H9 (cell line): ENCODE measurements at regions not wholly inside any gene's neighbourhood (a gene's known extent, or its start where the extent isn't known, plus 50 kb on each side); places are given as distances from the start of the nearest gene placed in this dataset.

Source experiments
- DNase-seq: peaks from one replicate; pipeline ENCODE4 v3.0.0-alpha.2; 2017
- H2AFZ ChIP-seq: one replicate; pipeline ENCODE4 v1.6.1; 2013; ENCODE audit warnings: mild to moderate bottlenecking, low read length, control low read depth, moderate library complexity
- H2AK5ac ChIP-seq: 2 replicates; pipeline ENCODE4 v1.6.1; 2013; ENCODE audit warnings: low read length, control low read depth, mixed read lengths; ENCODE audit not compliant: insufficient read length
- H2BK120ac ChIP-seq: one replicate; pipeline ENCODE4 v1.6.1; 2013; ENCODE audit warnings: low read depth, mild to moderate bottlenecking, low read length, control low read depth, inconsistent platforms; ENCODE audit not compliant: poor library complexity, severe bottlenecking
- H2BK12ac ChIP-seq: 2 replicates; pipeline ENCODE4 v1.6.1; 2013; ENCODE audit warnings: low read length, control low read depth, mixed read lengths, low read depth; ENCODE audit not compliant: insufficient read length
- H2BK15ac ChIP-seq: 2 replicates; pipeline ENCODE4 v1.6.1; 2013; ENCODE audit warnings: low read depth, low read length, control low read depth
- H2BK20ac ChIP-seq: one replicate; pipeline ENCODE4 v1.6.1; 2013; ENCODE audit warnings: low read depth, mild to moderate bottlenecking, low read length, control low read depth, inconsistent platforms; ENCODE audit not compliant: poor library complexity, severe bottlenecking
- H2BK5ac ChIP-seq: 2 replicates; pipeline ENCODE4 v1.6.1; 2013; ENCODE audit warnings: low read length, control low read depth, mixed read lengths; ENCODE audit not compliant: insufficient read length
- H3K14ac ChIP-seq: 2 replicates; pipeline ENCODE4 v1.6.1; 2013; ENCODE audit warnings: low read length, control low read depth; ENCODE audit not compliant: insufficient read depth
- H3K18ac ChIP-seq: 2 replicates; pipeline ENCODE4 v1.6.1; 2013; ENCODE audit warnings: low read depth, mild to moderate bottlenecking, mixed read lengths, low read length, control low read depth; ENCODE audit not compliant: insufficient read length
- H3K23ac ChIP-seq: 2 replicates; pipeline ENCODE4 v1.6.1; 2013; ENCODE audit warnings: low read length, control low read depth, mixed read lengths, low read depth; ENCODE audit not compliant: insufficient read length
- H3K23me2 ChIP-seq: 2 replicates; pipeline ENCODE4 v1.6.1; 2013; ENCODE audit warnings: low read depth, mild to moderate bottlenecking, mixed read lengths, low read length, control low read depth; ENCODE audit not compliant: insufficient read length, poor library complexity, severe bottlenecking
- H3K27ac ChIP-seq: 2 replicates; pipeline ENCODE4 v1.5.1; 2013; ENCODE audit warnings: low read length, control low read depth, mixed read lengths, low read depth; ENCODE audit not compliant: insufficient read length
- H3K27me3 ChIP-seq: 2 replicates; pipeline ENCODE4 v1.6.1; 2013; ENCODE audit warnings: low read length, control low read depth, inconsistent platforms; ENCODE audit not compliant: insufficient read depth
- H3K4ac ChIP-seq: 2 replicates; pipeline ENCODE4 v1.6.1; 2013; ENCODE audit warnings: low read depth, mild to moderate bottlenecking, control low read depth, inconsistent platforms, low read length, moderate library complexity
- H3K4me1 ChIP-seq: 2 replicates; pipeline ENCODE4 v1.6.1; 2013; ENCODE audit warnings: low read length, control low read depth, inconsistent platforms; ENCODE audit not compliant: insufficient read depth
- H3K4me2 ChIP-seq: 2 replicates; pipeline ENCODE4 v1.6.1; 2013; ENCODE audit warnings: low read length, control low read depth, mixed read lengths; ENCODE audit not compliant: insufficient read length, insufficient read depth
- H3K56ac ChIP-seq: 2 replicates; pipeline ENCODE4 v1.6.1; 2013; ENCODE audit warnings: low read depth, mild to moderate bottlenecking, mixed read lengths, low read length, control low read depth; ENCODE audit not compliant: insufficient read length
- H3K79me1 ChIP-seq: 2 replicates; pipeline ENCODE4 v1.6.1; 2013; ENCODE audit warnings: low read depth, mild to moderate bottlenecking, moderate library complexity, low read length, control low read depth, inconsistent platforms; ENCODE audit not compliant: insufficient read depth, poor library complexity, severe bottlenecking
- H3K79me2 ChIP-seq: 2 replicates; pipeline ENCODE4 v1.6.1; 2013; ENCODE audit warnings: low read length, control low read depth, inconsistent platforms; ENCODE audit not compliant: insufficient read depth
- H3K9ac ChIP-seq: 2 replicates; pipeline ENCODE4 v1.6.1; 2013; ENCODE audit warnings: low read length, control low read depth, mixed read lengths; ENCODE audit not compliant: insufficient read length; ENCODE audit errors: extremely low read depth
- H3K9me3 ChIP-seq: one replicate; pipeline ENCODE4 v1.6.1; 2013; ENCODE audit warnings: low read depth, low read length, inconsistent platforms; ENCODE audit not compliant: control insufficient read depth
- H3T11ph ChIP-seq: one replicate; pipeline ENCODE4 v1.6.1; 2013; ENCODE audit warnings: mild to moderate bottlenecking, low read length, control low read depth, inconsistent platforms
- H4K20me1 ChIP-seq: one replicate; pipeline ENCODE4 v1.6.1; 2013; ENCODE audit not compliant: control insufficient read depth, insufficient read length, insufficient read depth
- H4K5ac ChIP-seq: 2 replicates; pipeline ENCODE4 v1.6.1; 2013; ENCODE audit warnings: low read depth, mild to moderate bottlenecking, mixed read lengths, low read length, control low read depth; ENCODE audit not compliant: insufficient read length
- H4K8ac ChIP-seq: replicated peaks from 2 replicates; pipeline ENCODE4 v1.6.1; 2013; ENCODE audit warnings: low read length, control low read depth, mixed read lengths, low read depth; ENCODE audit not compliant: insufficient read length
- H4K91ac ChIP-seq: 2 replicates; pipeline ENCODE4 v1.6.1; 2013; ENCODE audit warnings: low read depth, mild to moderate bottlenecking, moderate library complexity, mixed read lengths, low read length, control low read depth; ENCODE audit not compliant: insufficient read length
- H3K27ac Mint-ChIP-seq, 3 experiments: 2 replicates in 2 of 3; 3 replicates in 1 of 3; pipeline ENCODE4 v1.8.0; 2020 to 2021; ENCODE audit warnings: mixed read lengths in 3 of 3, mild to moderate bottlenecking in 1 of 3, moderate library complexity in 1 of 3
- H3K27me3 Mint-ChIP-seq: 2 replicates; pipeline ENCODE4 v1.8.0; 2021; ENCODE audit warnings: low read depth, mild to moderate bottlenecking, moderate library complexity, mixed read lengths
- H3K36me3 Mint-ChIP-seq, 3 experiments: 2 replicates in 2 of 3; 3 replicates in 1 of 3; pipeline ENCODE4 v1.8.0; 2020 to 2021; ENCODE audit warnings: low read depth in 3 of 3, mixed read lengths in 3 of 3; ENCODE audit not compliant: insufficient read depth in 1 of 3
- H3K4me1 Mint-ChIP-seq, 2 experiments: 2 replicates each; pipeline ENCODE4 v1.8.0; 2020; ENCODE audit warnings: mixed read lengths in 2 of 2
- H3K4me3 Mint-ChIP-seq, 2 experiments: 2 replicates in 1 of 2; 3 replicates in 1 of 2; pipeline ENCODE4 v1.8.0; 2020 to 2021; ENCODE audit warnings: mild to moderate bottlenecking in 2 of 2, mixed read lengths in 2 of 2, moderate library complexity in 1 of 2
- H3K9me3 Mint-ChIP-seq, 2 experiments: 2 replicates in 1 of 2; 3 replicates in 1 of 2; pipeline ENCODE4 v1.8.0; 2020; ENCODE audit warnings: mild to moderate bottlenecking in 2 of 2, mixed read lengths in 2 of 2, moderate library complexity in 1 of 2
- CTCF ChIP-seq: fragments of 200-600 bp; sonication (generic); conservative IDR thresholded peaks from 3 replicates; pipeline ENCODE4 v1.8.0; 2021; ENCODE audit warnings: antibody characterized with exemption, mild to moderate bottlenecking
- WGBS: extraction: QIAGEN DNeasy Blood & Tissue Kit; methylation state at CpG from one replicate; pipeline ENCODE4 v1.1.7; 2013; ENCODE audit warnings: missing lambda C conversion rate, low lambda C conversion rate, mixed read lengths; ENCODE audit not compliant: insufficient read length; ENCODE audit errors: extremely low coverage; 5-methylcytosine and 5-hydroxymethylcytosine counted together

- H4K91ac ChIP-seq: no peak overlapping the region
- no peak overlapping the region for H2AFZ ChIP-seq
- TF ChIP-seq CTCF: no peak
- DNase-seq: no peak
- no peak overlapping the region for H3T11ph ChIP-seq
- H4K20me1 ChIP-seq: no peaks in the 10 kb centered on the region
- no peak overlapping the region for H3K23ac ChIP-seq
- H4K5ac ChIP-seq: no peak overlapping the region
- Mint-ChIP-seq H3K9me3 (peaks cover 0 to 5% of the 10 kb centered on the region in 2 experiments; a peak in 2 of 5 replicates), H3K4me3 (no peak overlapping the region), H3K27me3 (no peaks in the 10 kb centered on the region), H3K4me1 (no peaks in the 10 kb centered on the region), H3K27ac (no peak overlapping the region; a peak in 1 of 7 replicates), H3K36me3 (peaks cover 0 to 3% (median 0%) of the 10 kb centered on the region in 3 experiments; a peak in 1 of 7 replicates)
- no peak overlapping the region for H3K4me2 ChIP-seq
- H3K27ac ChIP-seq: no peak overlapping the region
- no peak overlapping the region for H3K9ac ChIP-seq
- H2BK15ac ChIP-seq: no peak overlapping the region
- no peak overlapping the region for H2BK12ac ChIP-seq
- H2BK20ac ChIP-seq: no peak overlapping the region
- H3K18ac ChIP-seq: no peak overlapping the region
- no peaks in the 10 kb centered on the region for H3K23me2 ChIP-seq
- no peak overlapping the region for H3K14ac ChIP-seq
- WGBS: no CpG with 5 or more reads among the region's 2 CpGs
- H3K9me3 ChIP-seq: no peaks in the 10 kb centered on the region
- no peak overlapping the region for H4K8ac ChIP-seq
- H3K79me1 ChIP-seq: no peaks in the 10 kb centered on the region
- no peak overlapping the region for H2AK5ac ChIP-seq
- no peak overlapping the region for H3K4ac ChIP-seq
- no peaks in the 10 kb centered on the region for H3K4me1 ChIP-seq
- H3K27me3 ChIP-seq: no peaks in the 10 kb centered on the region
- no peaks in the 10 kb centered on the region; the same call in 1 of the 2 replicates for H3K79me2 ChIP-seq
- no peak overlapping the region for H3K56ac ChIP-seq
- no peak overlapping the region for H2BK5ac ChIP-seq
- H2BK120ac ChIP-seq: no peak overlapping the region
These were observed 99.8 kb upstream of the KCNIP4 start for GRCh38 chr4:22048323-22048722.
